KOPT-K1 (cell line): ENCODE measurements at regions not wholly inside any gene's neighbourhood (a gene's known extent, or its start where the extent isn't known, plus 50 kb on each side); places are given as distances from the start of the nearest gene placed in this dataset.
"Not testable (repeated sequence)": the region's sequence is repeated elsewhere in the genome, so short reads cannot be mapped to it uniquely, and the experiment has no call there.

Experiments used
- H3K27ac ChIP-seq: fragments of 200-600 bp; sonication (generic); 2 replicates; pipeline ENCODE4 v1.5.1; 2016; ENCODE audit warnings: antibody characterized with exemption, mild to moderate bottlenecking, low read depth, low read length; ENCODE audit not compliant: poor library complexity, severe bottlenecking
- H3K36me3 ChIP-seq: fragments of 200-600 bp; sonication (generic); 2 replicates; pipeline ENCODE4 v1.5.1; 2017; ENCODE audit warnings: antibody characterized with exemption, mild to moderate bottlenecking, low read length, moderate library complexity; ENCODE audit not compliant: insufficient read depth
- H3K9me3 ChIP-seq: fragments of 200-600 bp; sonication (generic); 2 replicates; pipeline ENCODE4 v1.5.1; 2017; ENCODE audit warnings: antibody characterized with exemption, low read length, mild to moderate bottlenecking; ENCODE audit not compliant: insufficient read depth, poor library complexity, severe bottlenecking

DNA sequence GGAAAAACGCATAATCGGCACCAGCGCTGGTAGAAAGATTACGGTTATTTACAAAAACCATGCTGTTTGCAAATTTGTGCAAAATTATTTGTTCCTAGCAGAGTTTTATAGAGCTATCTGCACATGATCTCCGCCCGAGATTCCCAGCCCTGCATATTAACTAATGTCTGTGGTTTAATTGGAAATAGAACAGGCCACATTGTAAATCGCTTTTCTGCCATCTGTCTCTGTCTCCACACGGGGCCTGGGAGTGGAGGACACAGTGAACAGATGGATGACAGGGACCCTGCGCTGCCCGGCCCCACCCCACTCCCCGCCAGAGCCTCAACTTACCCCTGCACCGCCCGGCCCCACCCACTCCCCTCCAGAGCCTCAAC lies 126.9 kb downstream of the FAM53A start:
- no peaks in the 10 kb centered on the region for H3K9me3 ChIP-seq
- no peaks in the 10 kb centered on the region for H3K36me3 ChIP-seq
- no peak overlapping the region for H3K27ac ChIP-seq

DNA sequence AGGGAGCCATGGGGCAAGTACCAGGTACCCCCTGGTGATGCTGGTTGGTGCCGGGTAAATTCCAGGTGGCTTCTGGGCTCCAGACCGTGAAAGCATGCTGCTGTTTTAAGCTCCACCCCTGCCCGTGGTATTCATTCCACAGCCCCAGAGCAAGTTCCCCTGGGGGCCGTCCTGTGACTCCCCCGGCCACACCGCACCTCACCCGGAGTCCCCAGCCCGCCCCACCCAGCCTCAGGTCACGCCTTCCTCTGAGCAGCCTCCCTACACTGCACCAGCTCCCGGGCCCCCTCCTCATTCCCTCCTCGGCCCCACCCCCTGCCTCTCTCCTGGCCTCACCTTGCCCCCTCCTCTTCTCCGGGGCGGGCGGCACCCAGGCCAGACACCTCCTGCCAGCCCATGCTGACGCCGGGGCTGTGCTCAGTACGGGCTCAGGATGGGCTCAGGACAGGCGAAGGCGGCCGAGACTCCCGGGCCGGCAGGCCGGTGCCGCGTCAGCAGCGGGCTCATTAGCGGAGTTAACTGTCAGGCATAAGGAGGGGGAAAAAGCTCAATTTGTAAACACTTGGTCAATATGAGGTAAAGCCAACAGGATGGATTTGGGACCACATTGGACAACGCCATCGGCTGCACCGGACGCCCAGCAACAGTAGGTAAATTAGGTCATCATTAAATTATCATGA lies 127.4 kb downstream of the FAM53A start:
- no peaks in the 10 kb centered on the region for H3K9me3 ChIP-seq
- no peaks in the 10 kb centered on the region for H3K36me3 ChIP-seq
- no peak overlapping the region for H3K27ac ChIP-seq

DNA sequence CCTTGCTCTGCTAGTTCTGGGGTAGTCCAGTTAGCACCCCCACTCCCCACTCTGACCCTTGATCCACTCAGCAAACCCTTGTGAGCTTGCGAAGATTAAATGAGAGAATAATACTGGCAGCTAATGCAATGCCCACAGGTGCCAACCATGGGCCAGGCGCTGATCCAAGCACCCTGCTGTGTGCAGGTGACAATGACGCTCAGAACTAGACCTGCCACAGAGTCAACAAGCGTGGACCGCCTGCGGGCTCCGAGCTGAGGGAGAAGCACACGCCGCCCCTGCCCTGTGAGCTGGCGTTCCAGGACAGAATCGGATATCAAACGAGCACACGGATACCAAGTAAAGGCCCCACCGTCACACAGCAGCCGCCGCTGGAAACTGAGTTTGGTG lies 129.2 kb downstream of the FAM53A start:
- H3K9me3 ChIP-seq = no peaks in the 10 kb centered on the region
- no peak overlapping the region for H3K27ac ChIP-seq
- H3K36me3 ChIP-seq = no peaks in the 10 kb centered on the region

DNA sequence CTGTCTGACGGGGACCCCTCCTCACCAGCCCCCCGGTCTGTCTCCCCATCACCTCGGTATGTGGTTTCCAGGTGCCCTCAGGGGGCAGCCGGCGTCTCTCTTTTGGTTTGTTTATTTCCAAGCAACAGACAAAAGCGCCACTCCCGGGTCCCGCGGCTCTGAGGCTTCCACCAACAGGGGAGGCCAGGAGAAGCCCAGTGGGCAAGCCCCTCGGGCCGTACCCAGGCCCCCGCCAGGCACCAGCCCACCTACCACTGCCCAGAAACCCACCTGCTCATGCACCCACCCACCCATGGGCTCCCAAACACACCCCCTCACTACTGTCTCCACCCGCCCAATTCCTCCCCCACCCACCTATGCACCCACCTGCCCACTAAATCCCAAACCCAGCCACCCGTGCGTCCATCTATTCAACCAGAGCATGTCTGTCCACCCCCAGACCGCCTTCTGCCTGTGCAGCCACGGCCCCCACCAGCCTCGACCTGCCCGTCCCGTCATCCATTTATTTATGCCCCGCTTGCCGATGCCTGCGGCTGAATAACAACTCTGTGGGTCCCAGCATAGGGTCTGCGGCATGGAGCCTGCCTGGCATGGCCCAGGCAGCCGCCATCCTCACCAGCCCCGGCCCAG lies 129.8 kb downstream of the FAM53A start:
- H3K27ac ChIP-seq = no peak overlapping the region
- no peaks in the 10 kb centered on the region for H3K36me3 ChIP-seq
- no peaks in the 10 kb centered on the region for H3K9me3 ChIP-seq

DNA sequence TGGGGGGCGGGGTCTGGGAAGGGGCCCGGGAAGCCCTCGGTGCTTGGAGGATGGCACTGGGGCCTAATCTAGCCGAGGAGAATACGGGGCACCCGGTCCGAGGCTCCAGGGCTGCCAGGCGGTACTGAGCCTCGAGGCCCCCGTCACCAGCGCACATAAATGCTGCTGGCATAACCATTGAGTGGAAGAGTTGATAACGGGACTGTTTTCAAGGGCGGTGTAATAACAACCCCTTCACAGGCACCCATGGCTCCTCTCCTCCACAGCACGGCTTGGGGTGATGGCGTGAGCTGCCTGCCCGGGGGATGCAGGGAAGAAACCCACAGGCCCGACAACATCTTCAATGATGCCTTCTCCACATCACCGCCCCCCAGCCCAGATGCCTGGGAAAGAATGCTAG lies 130.7 kb downstream of the FAM53A start:
- no peaks in the 10 kb centered on the region for H3K9me3 ChIP-seq
- no peak overlapping the region for H3K27ac ChIP-seq
- no peaks in the 10 kb centered on the region for H3K36me3 ChIP-seq

DNA sequence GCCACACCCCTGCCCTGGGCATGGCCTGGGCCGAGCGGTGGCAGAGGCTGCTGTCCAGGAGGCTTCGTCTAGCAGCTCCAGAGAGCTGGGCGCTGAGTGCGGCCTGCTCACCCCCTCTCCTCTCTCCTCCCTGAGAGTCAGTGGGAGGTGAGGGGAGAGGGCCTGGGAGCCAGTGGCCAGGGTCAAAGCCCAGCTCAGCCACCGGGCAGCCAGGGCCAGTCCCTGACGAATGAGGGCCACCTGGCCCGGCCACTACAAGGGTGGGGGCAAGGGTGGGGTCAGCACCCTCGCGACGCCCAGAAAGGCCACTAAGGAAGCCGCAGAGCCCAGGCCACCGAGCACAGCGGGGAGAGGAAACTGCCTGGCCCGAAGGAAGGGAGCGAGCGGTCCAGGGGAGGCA lies 131.7 kb downstream of the FAM53A start:
- Histone ChIP-seq H3K27ac (no peak overlapping the region), H3K9me3 (no peaks in the 10 kb centered on the region), H3K36me3 (no peaks in the 10 kb centered on the region)

DNA sequence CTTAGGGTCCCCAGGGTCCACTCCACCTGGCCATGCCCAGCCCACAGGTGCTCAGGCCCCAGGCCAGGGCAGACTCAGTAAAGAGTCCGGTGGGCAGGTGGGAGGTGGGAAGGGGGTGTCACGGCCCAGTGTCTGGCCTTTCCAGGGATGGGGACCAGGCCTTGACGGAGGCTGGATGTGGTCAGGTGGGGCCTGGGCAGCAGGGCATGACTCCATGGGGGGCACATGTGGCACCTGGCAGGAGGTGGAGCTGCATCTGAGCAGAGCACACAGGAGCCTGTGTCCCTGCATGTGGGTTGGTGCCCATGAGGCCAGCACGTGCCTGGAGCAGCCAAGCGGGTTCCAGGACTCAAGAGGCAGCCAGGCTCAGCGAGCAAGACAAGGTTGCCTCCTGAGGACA lies 132.9 kb downstream of the FAM53A start:
- H3K9me3 ChIP-seq = no peaks in the 10 kb centered on the region
- H3K27ac ChIP-seq = no peak overlapping the region
- H3K36me3 ChIP-seq = no peaks in the 10 kb centered on the region

DNA sequence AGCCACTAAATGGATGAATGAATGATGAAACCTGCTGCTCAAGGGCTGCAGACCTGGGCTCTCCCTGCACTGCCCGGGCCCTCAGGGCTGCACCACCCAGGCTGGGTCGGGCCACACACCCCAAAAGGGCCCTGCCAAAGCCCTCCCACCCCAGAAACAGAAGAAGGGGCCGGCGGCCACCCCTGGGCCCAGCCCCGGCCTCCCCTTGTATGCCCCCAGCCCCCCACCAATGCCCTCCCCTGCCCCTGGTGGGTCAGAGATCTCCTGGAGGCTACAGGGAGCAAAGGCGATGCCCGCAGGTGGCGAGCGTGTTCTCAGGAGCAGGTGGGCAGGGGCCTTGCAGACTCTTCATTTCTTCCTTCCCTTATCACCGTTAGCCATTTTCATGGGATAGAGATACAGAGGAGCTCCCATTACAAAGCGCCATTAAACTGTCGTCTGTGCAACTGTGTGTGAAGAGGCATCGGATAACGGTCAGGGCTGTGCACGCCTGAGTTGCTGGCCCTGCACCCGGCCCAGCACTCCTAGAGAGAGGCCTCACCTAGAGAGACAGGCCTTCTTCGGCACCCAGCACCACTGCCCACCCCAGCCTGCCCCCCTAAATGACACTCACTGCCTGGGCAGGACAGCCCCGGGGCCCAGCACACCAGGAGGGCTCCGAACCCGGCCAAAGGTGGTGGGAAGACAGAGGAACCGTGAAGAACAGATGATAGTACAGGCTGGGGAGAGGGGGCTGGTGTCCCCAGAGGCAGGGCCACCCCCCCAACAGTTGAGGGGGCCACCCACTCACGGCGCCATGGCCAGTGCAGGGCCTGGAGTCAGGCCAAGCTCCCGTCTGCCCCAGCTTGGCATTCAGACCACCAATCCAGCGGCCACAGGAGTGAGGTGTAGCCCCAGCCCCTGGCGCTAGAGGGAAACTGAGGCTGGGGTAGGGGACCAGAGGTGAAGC lies 133.7 kb downstream of the FAM53A start:
- Histone ChIP-seq H3K27ac (no peak overlapping the region), H3K36me3 (no peaks in the 10 kb centered on the region), H3K9me3 (no peaks in the 10 kb centered on the region)

DNA sequence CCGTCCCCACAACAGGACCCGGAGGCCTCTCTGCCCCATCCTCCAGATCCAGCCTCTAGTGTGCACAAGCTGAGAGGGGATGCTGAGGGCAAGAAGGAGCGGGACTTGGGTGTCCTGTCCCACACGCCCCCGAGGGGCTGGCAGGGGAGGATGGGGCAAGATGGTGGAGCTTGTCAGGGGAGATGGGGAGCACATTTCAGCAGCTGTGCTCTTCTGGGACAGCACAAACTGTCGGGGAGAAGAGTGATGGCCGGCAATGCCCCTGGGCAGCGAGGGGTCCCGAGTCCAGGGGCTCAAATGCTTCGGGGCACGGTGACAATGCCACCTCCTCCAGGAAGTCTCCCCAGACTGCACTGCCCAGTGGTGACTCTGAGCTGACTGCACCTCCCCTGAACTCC lies 134.5 kb downstream of the FAM53A start:
- Histone ChIP-seq H3K36me3 (no peaks in the 10 kb centered on the region), H3K27ac (no peak overlapping the region), H3K9me3 (no peaks in the 10 kb centered on the region)

DNA sequence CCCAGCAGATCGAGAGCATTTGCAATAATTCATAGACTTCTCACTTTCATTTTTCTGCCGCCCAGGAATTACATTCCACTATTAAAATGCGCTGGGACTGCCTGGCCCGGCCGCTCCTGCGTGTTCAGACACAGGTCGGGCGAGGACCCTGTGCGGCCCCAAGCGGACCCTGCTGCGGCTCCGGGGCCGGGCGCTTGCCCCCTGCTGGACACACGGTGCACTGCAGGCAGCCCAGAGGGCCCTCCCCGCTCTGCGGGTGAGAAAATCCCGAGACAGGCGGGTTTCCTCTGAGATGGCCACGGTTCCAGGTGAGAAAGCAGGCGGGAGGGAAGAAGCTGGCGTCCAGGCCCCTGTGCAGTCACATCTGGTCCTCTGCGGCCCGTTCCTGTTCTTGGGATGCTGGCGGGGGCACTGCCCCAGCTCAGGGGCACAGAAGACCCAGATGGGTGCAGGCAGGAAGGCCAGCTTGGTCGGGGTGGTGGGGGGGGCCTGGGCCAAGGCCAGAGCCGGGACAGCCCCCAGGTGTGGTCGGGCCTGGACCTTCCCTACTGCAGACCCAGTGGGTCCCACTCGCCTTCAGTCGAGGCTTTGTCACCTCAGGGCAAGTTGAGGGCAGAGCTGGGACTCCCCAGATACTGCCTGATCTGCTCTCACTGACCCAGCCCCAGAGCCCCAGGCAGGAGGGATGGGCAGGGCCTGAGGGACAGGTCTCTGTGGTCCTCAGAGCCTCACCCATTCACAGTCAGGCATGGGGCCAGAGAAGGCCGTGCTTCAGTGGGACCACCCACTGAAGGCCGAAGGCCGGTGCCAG lies 135.1 kb downstream of the FAM53A start:
- not testable (repeated sequence) for H3K36me3 ChIP-seq, H3K9me3 ChIP-seq, H3K27ac ChIP-seq

DNA sequence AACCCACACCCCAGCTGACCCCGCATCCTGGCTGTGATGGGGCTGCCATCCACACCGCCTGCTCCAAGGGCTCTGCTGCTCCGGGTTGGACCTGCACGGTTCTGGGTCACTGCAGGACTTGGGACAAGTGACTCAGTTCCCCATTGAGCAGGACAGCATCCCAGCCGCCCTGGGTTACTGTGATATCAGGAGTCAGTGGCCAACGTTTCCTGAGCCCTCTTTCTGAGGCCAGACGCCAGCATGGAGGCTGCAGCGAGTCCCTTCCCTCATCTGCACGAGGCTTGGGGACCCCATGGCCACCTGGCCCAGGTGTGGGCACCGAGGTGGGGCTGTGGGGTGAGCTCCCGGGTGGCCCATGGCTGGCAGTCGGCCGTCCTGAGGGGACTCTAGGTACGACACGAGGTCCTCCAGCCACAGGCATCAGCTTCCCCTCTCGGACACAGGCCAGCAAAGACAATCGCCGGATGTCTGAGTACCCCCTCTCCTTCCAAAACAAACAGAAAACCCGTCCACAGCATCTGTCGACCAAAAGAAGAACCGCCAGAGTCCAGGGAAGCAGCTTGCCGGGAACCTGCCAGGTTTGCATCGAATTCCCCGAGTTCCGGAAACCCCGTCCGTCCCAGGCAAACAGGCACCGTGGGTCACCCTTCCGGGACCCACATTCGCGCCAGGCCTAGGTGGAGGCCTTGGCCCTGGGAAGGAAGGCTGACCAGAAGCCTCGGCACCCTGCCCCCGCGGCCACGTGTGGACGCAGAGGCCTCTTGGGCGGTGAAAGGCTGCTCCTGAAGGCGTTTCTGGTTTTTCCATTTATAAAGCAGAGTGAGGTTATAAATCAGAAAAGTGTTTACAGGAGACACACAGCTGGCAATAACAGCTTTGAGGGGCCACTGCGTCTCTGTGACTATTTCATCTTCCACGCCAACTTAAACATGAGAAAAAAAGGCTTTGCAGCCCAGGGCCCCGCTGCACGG lies 136.0 kb downstream of the FAM53A start:
- Histone ChIP-seq H3K36me3 (no peaks in the 10 kb centered on the region), H3K9me3 (no peaks in the 10 kb centered on the region), H3K27ac (no peak overlapping the region)

DNA sequence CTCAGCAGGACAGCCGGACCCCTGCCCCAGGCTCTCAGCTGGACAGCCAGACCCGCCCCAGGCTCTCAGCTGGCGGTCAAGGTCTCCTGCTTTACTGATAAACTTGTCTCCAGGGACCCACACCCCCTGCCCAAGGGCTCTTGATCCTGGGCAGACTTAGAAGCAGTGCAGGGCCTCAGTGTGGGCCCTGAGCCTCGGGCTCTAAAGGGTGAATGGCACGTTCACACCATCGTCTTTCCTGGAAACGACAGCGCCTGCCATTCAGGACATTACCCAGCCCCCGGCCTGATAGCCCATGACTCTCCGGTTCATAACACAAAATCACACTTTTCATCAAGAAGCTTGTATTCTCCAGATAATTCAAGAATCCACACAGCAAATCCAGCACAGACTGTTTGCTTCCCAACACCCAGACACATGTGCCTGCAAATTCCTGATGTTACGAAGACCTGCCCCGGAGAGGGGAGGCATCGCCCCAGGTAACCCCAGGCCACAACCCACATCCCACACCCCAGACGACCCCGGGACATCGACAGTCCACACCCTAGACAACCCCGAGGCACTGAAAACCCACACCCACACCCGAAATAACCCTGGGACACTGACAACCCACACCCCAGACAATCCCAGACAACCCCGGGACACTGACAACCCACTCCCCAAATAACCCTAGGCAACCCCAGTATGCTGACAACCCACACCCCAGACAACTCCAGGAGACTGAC lies 136.8 kb downstream of the FAM53A start:
- Histone ChIP-seq H3K27ac (no peak overlapping the region), H3K9me3 (no peaks in the 10 kb centered on the region), H3K36me3 (no peaks in the 10 kb centered on the region)

DNA sequence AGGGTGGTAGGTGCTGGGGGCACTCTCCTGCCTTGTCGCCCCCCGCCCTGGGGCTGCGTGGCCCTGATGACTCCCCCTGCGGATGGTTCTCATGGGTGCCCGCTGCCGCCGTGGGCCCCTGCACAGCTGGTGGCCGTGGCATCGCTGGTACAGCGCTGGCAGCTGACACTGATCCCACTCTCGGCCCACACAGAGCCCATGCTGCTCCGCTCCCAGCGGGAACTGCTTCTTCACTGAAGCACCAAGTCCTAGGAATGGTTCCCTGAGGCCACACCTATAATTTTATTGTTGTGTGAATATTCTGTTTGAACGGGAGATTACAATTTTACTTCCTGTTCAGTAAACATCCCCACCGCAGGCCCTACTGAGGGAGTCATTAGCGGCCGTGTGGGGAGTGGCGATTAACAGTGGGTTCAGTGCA lies 138.6 kb upstream of the NKX1-1 start:
- H3K27ac ChIP-seq = no peak overlapping the region
- H3K9me3 ChIP-seq = no peaks in the 10 kb centered on the region
- H3K36me3 ChIP-seq = no peaks in the 10 kb centered on the region
